Left ventricle myocardium inferior (tissue), 1 donor: ENCODE measurements at regions not wholly inside any gene's neighbourhood (a gene's known extent, or its start where the extent isn't known, plus 50 kb on each side); places are given as distances from the start of the nearest gene placed in this dataset.
"Not testable (repeated sequence)": the region's sequence is repeated elsewhere in the genome, so short reads cannot be mapped to it uniquely, and the experiment has no call there.

Source experiments
- DNase-seq: peaks from one replicate; pipeline ENCODE4 v3.0.0-alpha.2; 2020
- H3K27ac ChIP-seq: fragments of 200-600 bp; replicated peaks from 2 replicates; pipeline ENCODE4 v1.8.0; 2021
- H3K27me3 ChIP-seq: fragments of 200-600 bp; 2 replicates; pipeline ENCODE4 v1.8.0; 2021; ENCODE audit warnings: low read depth
- H3K36me3 ChIP-seq: fragments of 200-600 bp; 2 replicates; pipeline ENCODE4 v1.8.0; 2021
- H3K4me1 ChIP-seq: fragments of 200-600 bp; 2 replicates; pipeline ENCODE4 v1.8.0; 2021
- H3K4me3 ChIP-seq: fragments of 200-600 bp; 2 replicates; pipeline ENCODE4 v1.8.0; 2021; ENCODE audit warnings: mild to moderate bottlenecking, moderate library complexity
- H3K9me3 ChIP-seq: fragments of 200-600 bp; replicated peaks from 2 replicates; pipeline ENCODE4 v1.8.0; 2021
- CTCF ChIP-seq: fragments of 200-600 bp; IDR thresholded peaks from 2 replicates; pipeline ENCODE4 v1.8.0; 2021; ENCODE audit warnings: antibody characterized with exemption, mild to moderate bottlenecking, borderline replicate concordance
- intact Hi-C: fragments of 100-400 bp; cut with micrococcal nuclease; formaldehyde crosslinking; loops from one replicate; pipeline ENCODE4 v1.11.0; 2022
- donor health status: DM: no; HTN: yes; CAD: no; lungs with severe emphysema.

GRCh38 chr10:53487019-53487983 is 714.7 kb upstream of the MBL2 start:
- intact Hi-C loops = no loop called here
- no peak for DNase-seq
- H3K27ac ChIP-seq = peak overlapping the region; percentile 25

GRCh38 chr10:53485422-53485821 is 712.8 kb upstream of the MBL2 start:
- Histone ChIP-seq H3K4me1 (peaks cover 26% of the 10 kb centered on the region), H3K9me3 (peaks cover 21% of the 10 kb centered on the region)
- H3K4me3 ChIP-seq, H3K27me3 ChIP-seq, H3K27ac ChIP-seq, intact Hi-C loops, DNase-seq, H3K36me3 ChIP-seq: not testable (repeated sequence)

More at GRCh38 chr10:53487019-53487983, 714.7 kb upstream of the MBL2 start:
- peak overlapping the region; percentile 47 for H3K4me3 ChIP-seq
- H3K36me3 ChIP-seq = no peaks in the 10 kb centered on the region
- TF ChIP-seq CTCF = no peak
- H3K9me3 ChIP-seq = peaks cover 21% of the 10 kb centered on the region
- no peaks in the 10 kb centered on the region for H3K27me3 ChIP-seq
- H3K4me1 ChIP-seq = peaks cover 26% of the 10 kb centered on the region

- no peaks in the 10 kb centered on the region for H3K36me3 ChIP-seq
- H3K4me3 ChIP-seq = no peak overlapping the region
- intact Hi-C loops = no loop called here
- no peak for TF ChIP-seq CTCF
- no peaks in the 10 kb centered on the region for H3K4me1 ChIP-seq
- peaks cover 1% of the 10 kb centered on the region for H3K9me3 ChIP-seq
- no peaks in the 10 kb centered on the region for H3K27me3 ChIP-seq
- H3K27ac ChIP-seq = no peak overlapping the region
- DNase-seq = no peak
Observed at GRCh38 chr10:53479365-53479764, 706.8 kb upstream of the MBL2 start.

GRCh38 chr10:53477313-53477675 is 704.7 kb upstream of the MBL2 start:
- intact Hi-C loops = no loop called here
- no peak for DNase-seq
- Histone ChIP-seq H3K27me3 (no peaks in the 10 kb centered on the region), H3K9me3 (no peaks in the 10 kb centered on the region), H3K36me3 (no peaks in the 10 kb centered on the region), H3K4me3 (no peak overlapping the region), H3K4me1 (no peaks in the 10 kb centered on the region), H3K27ac (no peak overlapping the region)
- no peak for TF ChIP-seq CTCF

- no peak overlapping the region for H3K4me3 ChIP-seq
- intact Hi-C loops = no loop called here
- no peaks in the 10 kb centered on the region for H3K4me1 ChIP-seq
- no peaks in the 10 kb centered on the region for H3K9me3 ChIP-seq
- TF ChIP-seq CTCF = no peak
- H3K36me3 ChIP-seq = no peaks in the 10 kb centered on the region
- no peak for DNase-seq
- H3K27me3 ChIP-seq = no peaks in the 10 kb centered on the region
- no peak overlapping the region for H3K27ac ChIP-seq
Observed at GRCh38 chr10:53476650-53477312, 704.2 kb upstream of the MBL2 start.

GRCh38 chr10:53469383-53469782 is 696.8 kb upstream of the MBL2 start:
- DNase-seq = no peak
- no peak for TF ChIP-seq CTCF
- Histone ChIP-seq H3K4me3 (no peak overlapping the region), H3K27me3 (no peaks in the 10 kb centered on the region), H3K27ac (no peak overlapping the region), H3K36me3 (no peaks in the 10 kb centered on the region), H3K9me3 (no peaks in the 10 kb centered on the region), H3K4me1 (no peaks in the 10 kb centered on the region)
- intact Hi-C loops = no loop called here
